Astrocyte (in vitro differentiated cells and primary cell): ENCODE measurements at regions not wholly inside any gene's neighbourhood (a gene's known extent, or its start where the extent isn't known, plus 50 kb on each side); places are given as distances from the start of the nearest gene placed in this dataset.

Experiments used
- DNase-seq: peaks from one replicate; pipeline ENCODE4 v3.0.0-alpha.2; 2010; ENCODE audit warnings: low read depth
- FAIRE-seq: peaks from 2 replicates; lab custom pipeline; 2011; peaks lifted over from hg19 to GRCh38; lab: Jason Lieb, UNC
- H2AFZ ChIP-seq: 2 replicates; pipeline ENCODE4 v1.6.0; 2012; ENCODE audit warnings: low read depth, low read length, inconsistent platforms
- H3K27ac ChIP-seq: 2 replicates; pipeline ENCODE4 v1.5.1; 2011; ENCODE audit warnings: low read depth, low read length, inconsistent platforms
- H3K27me3 ChIP-seq: 2 replicates; pipeline ENCODE4 v1.6.0; 2011; ENCODE audit warnings: low read length, inconsistent platforms; ENCODE audit not compliant: insufficient read depth
- H3K36me3 ChIP-seq: 2 replicates; pipeline ENCODE4 v1.5.1; 2011; ENCODE audit warnings: low read length, inconsistent platforms; ENCODE audit not compliant: insufficient read depth
- H3K4me1 ChIP-seq: 2 replicates; pipeline ENCODE4 v1.5.1; 2011; ENCODE audit warnings: low read length, inconsistent platforms; ENCODE audit not compliant: insufficient read depth
- H3K4me2 ChIP-seq: 2 replicates; pipeline ENCODE4 v1.6.0; 2012; ENCODE audit warnings: low read length, inconsistent platforms
- H3K4me3 ChIP-seq: 2 replicates; pipeline ENCODE4 v1.5.1; 2011; ENCODE audit warnings: low read depth, mild to moderate bottlenecking, low read length, inconsistent platforms; ENCODE audit not compliant: insufficient read depth
- H3K79me2 ChIP-seq: 2 replicates; pipeline ENCODE4 v1.6.0; 2012; ENCODE audit warnings: mild to moderate bottlenecking, low read length, inconsistent platforms; ENCODE audit not compliant: insufficient read depth
- H3K9ac ChIP-seq: 2 replicates; pipeline ENCODE4 v1.6.0; 2012; ENCODE audit warnings: mild to moderate bottlenecking, low read length, inconsistent platforms
- H3K9me3 ChIP-seq: 2 replicates; pipeline ENCODE4 v1.5.1; 2012; ENCODE audit warnings: low read depth, mild to moderate bottlenecking, low read length, inconsistent platforms; ENCODE audit not compliant: insufficient read depth
- H4K20me1 ChIP-seq: 2 replicates; pipeline ENCODE4 v1.6.0; 2012; ENCODE audit warnings: low read length, inconsistent platforms; ENCODE audit not compliant: insufficient read depth
- H3K27ac Mint-ChIP-seq: one replicate; pipeline ENCODE4 v1.8.0; 2021; ENCODE audit warnings: mild to moderate bottlenecking, mixed read lengths; ENCODE audit not compliant: unreplicated experiment
- H3K27me3 Mint-ChIP-seq: one replicate; pipeline ENCODE4 v1.8.0; 2021; ENCODE audit warnings: low read depth, mixed read lengths; ENCODE audit not compliant: unreplicated experiment
- H3K36me3 Mint-ChIP-seq: one replicate; pipeline ENCODE4 v1.8.0; 2021; ENCODE audit warnings: low read depth, mixed read lengths; ENCODE audit not compliant: unreplicated experiment
- H3K4me1 Mint-ChIP-seq: one replicate; pipeline ENCODE4 v1.8.0; 2021; ENCODE audit warnings: low read depth, mixed read lengths; ENCODE audit not compliant: unreplicated experiment
- H3K4me3 Mint-ChIP-seq: one replicate; pipeline ENCODE4 v1.8.0; 2021; ENCODE audit warnings: mild to moderate bottlenecking, moderate library complexity, mixed read lengths; ENCODE audit not compliant: unreplicated experiment
- H3K9me3 Mint-ChIP-seq: one replicate; pipeline ENCODE4 v1.8.0; 2021; ENCODE audit warnings: mild to moderate bottlenecking, mixed read lengths; ENCODE audit not compliant: unreplicated experiment
- CTCF ChIP-seq: IDR thresholded peaks from 2 replicates; pipeline ENCODE4 v1.5.1; 2011; ENCODE audit warnings: low read depth, mild to moderate bottlenecking, inconsistent platforms, low read length, moderate library complexity; ENCODE audit not compliant: insufficient read depth
- EZH2 ChIP-seq: IDR thresholded peaks from 2 replicates; pipeline ENCODE4 v1.6.1; 2012; ENCODE audit warnings: mild to moderate bottlenecking, low read length, inconsistent platforms; ENCODE audit not compliant: insufficient read depth

- no peak for TF ChIP-seq CTCF
- TF ChIP-seq EZH2: no peak
- no peak overlapping the region for H3K9ac ChIP-seq
- no peak overlapping the region for H3K4me3 ChIP-seq
- H3K4me1 ChIP-seq: no peaks in the 10 kb centered on the region
- FAIRE-seq (no peak), DNase-seq (no peak)
- no peaks in the 10 kb centered on the region for H4K20me1 ChIP-seq
- no peak overlapping the region for H2AFZ ChIP-seq
- H3K9me3 ChIP-seq: no peaks in the 10 kb centered on the region
- H3K27ac Mint-ChIP-seq: no peak overlapping the region
- no peaks in the 10 kb centered on the region for H3K79me2 ChIP-seq
- H3K4me2 ChIP-seq: no peak overlapping the region
- peaks cover 3% of the 10 kb centered on the region for H3K27me3 ChIP-seq
- no peak overlapping the region for H3K4me3 Mint-ChIP-seq
- H3K36me3 Mint-ChIP-seq: no peaks in the 10 kb centered on the region
- H3K4me1 Mint-ChIP-seq: peaks cover under 1% of the 10 kb centered on the region
- H3K27me3 Mint-ChIP-seq: no peaks in the 10 kb centered on the region
- H3K36me3 ChIP-seq: no peaks in the 10 kb centered on the region
- H3K9me3 Mint-ChIP-seq: peaks cover 7% of the 10 kb centered on the region
- H3K27ac ChIP-seq: no peak overlapping the region
Measured at GRCh38 chr5:13640270-13640669, 304.2 kb downstream of the DNAH5 start.

- H3K9me3 Mint-ChIP-seq: no peaks in the 10 kb centered on the region
- Histone ChIP-seq H2AFZ (peak overlapping the region; percentile 33), H3K9ac (no peak overlapping the region), H3K4me1 (no peaks in the 10 kb centered on the region), H3K36me3 (no peaks in the 10 kb centered on the region), H3K27ac (no peak overlapping the region), H3K27me3 (no peaks in the 10 kb centered on the region), H3K79me2 (no peaks in the 10 kb centered on the region), H4K20me1 (no peaks in the 10 kb centered on the region), H3K4me3 (no peak overlapping the region), H3K4me2 (no peak overlapping the region), H3K9me3 (no peaks in the 10 kb centered on the region)
- FAIRE-seq: no peak
- no peak overlapping the region for H3K4me3 Mint-ChIP-seq
- H3K36me3 Mint-ChIP-seq: no peaks in the 10 kb centered on the region
- peaks cover 9% of the 10 kb centered on the region for H3K4me1 Mint-ChIP-seq
- no peak overlapping the region for H3K27ac Mint-ChIP-seq
- TF ChIP-seq CTCF (no peak), EZH2 (no peak)
- no peaks in the 10 kb centered on the region for H3K27me3 Mint-ChIP-seq
- DNase-seq: peak; percentile 15
Measured at GRCh38 chr5:13632676-13633075, 311.8 kb downstream of the DNAH5 start.

DNA sequence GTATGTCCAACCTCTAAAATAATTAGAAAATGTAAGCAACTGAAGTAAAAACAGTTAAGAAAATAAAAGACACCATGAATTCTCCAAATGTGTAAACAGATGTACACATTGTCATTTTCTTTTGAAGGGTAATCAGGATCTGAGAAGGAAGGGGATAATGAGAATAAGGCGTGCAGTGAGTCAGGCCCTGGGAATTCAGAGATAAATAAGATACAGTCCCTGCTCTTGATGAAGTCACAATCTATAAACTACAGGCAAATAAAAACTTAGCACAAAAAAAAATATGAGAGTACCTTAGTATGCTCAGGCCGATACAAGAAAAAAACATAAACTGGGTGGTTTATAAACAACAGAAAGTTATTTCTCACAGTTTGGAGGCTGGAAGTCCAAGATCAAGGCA lies 315.3 kb downstream of the DNAH5 start:
- no peaks in the 10 kb centered on the region for H3K9me3 ChIP-seq
- DNase-seq (no peak), FAIRE-seq (no peak)
- H4K20me1 ChIP-seq: no peaks in the 10 kb centered on the region
- H3K4me3 ChIP-seq: no peak overlapping the region
- no peak overlapping the region for H3K27ac Mint-ChIP-seq
- no peaks in the 10 kb centered on the region for H3K27me3 Mint-ChIP-seq
- no peaks in the 10 kb centered on the region for H3K27me3 ChIP-seq
- peaks cover 14% of the 10 kb centered on the region for H3K4me1 Mint-ChIP-seq
- no peaks in the 10 kb centered on the region for H3K36me3 Mint-ChIP-seq
- H3K4me2 ChIP-seq: no peak overlapping the region
- H3K27ac ChIP-seq: no peak overlapping the region
- no peak for TF ChIP-seq CTCF
- no peak for TF ChIP-seq EZH2
- H3K36me3 ChIP-seq: no peaks in the 10 kb centered on the region
- no peaks in the 10 kb centered on the region for H3K79me2 ChIP-seq
- H3K9ac ChIP-seq: no peak overlapping the region
- H3K9me3 Mint-ChIP-seq: no peaks in the 10 kb centered on the region
- no peaks in the 10 kb centered on the region for H3K4me1 ChIP-seq
- no peak overlapping the region for H3K4me3 Mint-ChIP-seq
- H2AFZ ChIP-seq: no peak overlapping the region
